ACC112 (cell line): ENCODE measurements at regions not wholly inside any gene's neighbourhood (a gene's known extent, or its start where the extent isn't known, plus 50 kb on each side); places are given as distances from the start of the nearest gene placed in this dataset.

Experiments
- H2AFZ ChIP-seq: fragments of 200-600 bp; sonication (generic); one replicate; pipeline ENCODE4 v1.6.0; 2017; ENCODE audit warnings: antibody characterized with exemption, low read length; ENCODE audit not compliant: unreplicated experiment
- H3K27ac ChIP-seq: fragments of 200-600 bp; sonication (generic); 2 replicates; pipeline ENCODE4 v1.5.1; 2014; ENCODE audit warnings: low read depth, mild to moderate bottlenecking, antibody characterized with exemption, low read length, moderate library complexity
- H3K27me3 ChIP-seq: fragments of 200-600 bp; sonication (generic); 2 replicates; pipeline ENCODE4 v1.6.1; 2014; ENCODE audit warnings: mild to moderate bottlenecking, antibody characterized with exemption, low read length, moderate library complexity, mixed read lengths; ENCODE audit not compliant: insufficient read depth
- H3K36me3 ChIP-seq: fragments of 200-600 bp; sonication (generic); 2 replicates; pipeline ENCODE4 v1.6.1; 2016; ENCODE audit warnings: mild to moderate bottlenecking, antibody characterized with exemption, low read length, moderate library complexity, mixed read lengths; ENCODE audit not compliant: insufficient read depth
- H3K4me1 ChIP-seq: fragments of 200-600 bp; sonication (generic); one replicate; pipeline ENCODE4 v1.6.1; 2016; ENCODE audit warnings: low read length, mixed read lengths; ENCODE audit not compliant: insufficient read depth, unreplicated experiment, control insufficient read depth
- H3K4me3 ChIP-seq: fragments of 200-600 bp; sonication (generic); 2 replicates; pipeline ENCODE4 v1.5.1; 2014; ENCODE audit warnings: mild to moderate bottlenecking, low read depth, low read length
- H3K79me2 ChIP-seq: fragments of 200-600 bp; sonication (generic); one replicate; pipeline ENCODE4 v1.6.0; 2016; ENCODE audit warnings: low read length; ENCODE audit not compliant: control insufficient read depth, unreplicated experiment, insufficient read depth

DNA sequence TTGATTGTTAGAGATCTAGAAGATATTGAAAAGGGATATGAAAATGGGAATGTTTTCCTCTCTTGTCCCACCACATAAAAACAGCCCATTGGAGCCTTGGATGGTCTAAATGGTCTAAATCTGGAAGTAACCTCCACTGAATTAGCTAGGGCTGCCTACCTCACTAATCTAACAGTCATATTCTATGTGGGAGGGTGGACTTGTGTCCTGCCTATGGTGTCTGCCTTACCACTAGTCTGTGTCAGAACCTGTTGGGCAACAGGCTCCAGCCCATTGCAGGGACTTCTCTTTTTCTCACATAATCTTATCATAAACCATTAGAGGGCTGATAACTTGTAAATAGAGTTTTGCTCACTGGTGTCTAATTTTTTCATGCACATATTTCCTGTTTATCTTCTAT, 548.8 kb upstream of the CDH18 start:
- Histone ChIP-seq H3K79me2 (no peaks in the 10 kb centered on the region), H2AFZ (no peak overlapping the region), H3K4me1 (no peaks in the 10 kb centered on the region), H3K27ac (no peak overlapping the region), H3K27me3 (no peaks in the 10 kb centered on the region), H3K36me3 (no peaks in the 10 kb centered on the region), H3K4me3 (no peak overlapping the region)

DNA sequence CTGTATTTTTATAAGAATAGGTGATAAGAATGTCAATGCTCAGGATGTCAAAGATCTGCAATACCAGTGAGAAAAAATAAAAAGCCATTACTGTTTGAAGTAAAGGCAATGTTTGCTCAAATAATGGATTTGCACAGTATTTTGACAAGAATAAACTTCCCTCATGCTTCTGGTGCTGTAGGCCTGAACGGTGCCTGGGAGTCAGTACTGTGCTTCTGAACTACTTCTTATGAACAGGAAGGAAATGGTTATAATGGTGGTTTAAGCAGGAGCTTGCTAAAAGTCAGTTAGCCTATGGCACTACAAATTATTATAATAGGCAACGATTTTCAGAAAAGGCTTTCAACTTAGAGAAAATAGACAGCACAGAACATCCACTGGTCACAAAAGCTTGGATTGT, 548.3 kb upstream of the CDH18 start:
- Histone ChIP-seq H3K27me3 (no peaks in the 10 kb centered on the region), H3K36me3 (no peaks in the 10 kb centered on the region), H3K27ac (no peak overlapping the region)

DNA sequence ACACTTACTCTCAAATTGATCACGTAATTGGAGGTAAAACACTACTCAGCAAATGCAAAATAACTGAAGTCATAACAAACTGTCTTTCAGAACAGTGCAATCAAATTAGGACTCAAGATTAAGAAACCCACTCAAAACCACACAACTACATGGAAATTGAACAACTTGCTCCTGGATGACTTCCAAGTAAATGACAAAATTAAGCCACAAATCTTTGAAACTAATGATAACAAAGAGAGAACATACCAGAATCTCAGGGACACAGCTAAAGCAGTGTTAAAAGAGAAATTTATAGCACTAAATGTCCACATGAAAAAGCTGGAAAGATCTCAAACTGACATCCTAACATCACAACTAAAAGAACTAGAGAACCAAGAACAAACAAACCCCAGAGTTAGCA, 540.5 kb upstream of the CDH18 start:
- Histone ChIP-seq H3K27ac (no peak overlapping the region), H3K79me2 (no peaks in the 10 kb centered on the region), H2AFZ (no peak overlapping the region)

More for the DNA sequence above, 548.3 kb upstream of the CDH18 start:
- H3K4me1 ChIP-seq = no peaks in the 10 kb centered on the region
- no peak overlapping the region for H3K4me3 ChIP-seq
- H3K79me2 ChIP-seq = no peaks in the 10 kb centered on the region
- H2AFZ ChIP-seq = no peak overlapping the region

DNA sequence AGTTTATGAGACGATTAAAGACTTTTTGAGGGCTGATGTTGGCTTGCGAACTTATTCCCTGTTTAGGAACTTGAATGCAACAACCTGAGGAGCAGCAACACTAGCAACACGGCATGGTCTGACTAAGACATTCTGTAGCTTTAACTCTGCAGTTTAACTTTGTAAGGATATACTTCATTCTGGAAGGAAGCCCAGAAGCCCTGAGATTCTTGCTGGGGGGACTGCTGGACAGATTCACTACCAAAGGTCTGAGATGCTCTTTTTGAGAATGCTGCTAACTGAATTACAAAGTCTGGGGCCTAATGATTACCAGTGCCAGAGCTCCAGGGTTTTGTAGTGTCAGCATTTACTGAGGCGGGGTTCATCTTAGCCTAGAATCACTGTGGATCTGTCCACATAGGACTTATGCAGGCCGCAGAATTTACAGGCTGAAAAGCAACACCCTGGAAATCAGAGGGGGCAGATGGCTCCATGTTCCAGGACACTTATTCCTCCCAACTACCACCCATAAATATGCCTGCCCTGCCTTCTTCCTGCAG, 537.1 kb upstream of the CDH18 start:
- Histone ChIP-seq H3K27ac (no peak overlapping the region), H3K4me3 (no peak overlapping the region), H3K79me2 (no peaks in the 10 kb centered on the region), H3K27me3 (no peaks in the 10 kb centered on the region), H2AFZ (no peak overlapping the region), H3K36me3 (no peaks in the 10 kb centered on the region), H3K4me1 (no peaks in the 10 kb centered on the region)

More for the DNA sequence above, 540.5 kb upstream of the CDH18 start:
- no peaks in the 10 kb centered on the region for H3K4me1 ChIP-seq
- H3K27me3 ChIP-seq = no peaks in the 10 kb centered on the region
- no peaks in the 10 kb centered on the region for H3K36me3 ChIP-seq
- no peak overlapping the region for H3K4me3 ChIP-seq

DNA sequence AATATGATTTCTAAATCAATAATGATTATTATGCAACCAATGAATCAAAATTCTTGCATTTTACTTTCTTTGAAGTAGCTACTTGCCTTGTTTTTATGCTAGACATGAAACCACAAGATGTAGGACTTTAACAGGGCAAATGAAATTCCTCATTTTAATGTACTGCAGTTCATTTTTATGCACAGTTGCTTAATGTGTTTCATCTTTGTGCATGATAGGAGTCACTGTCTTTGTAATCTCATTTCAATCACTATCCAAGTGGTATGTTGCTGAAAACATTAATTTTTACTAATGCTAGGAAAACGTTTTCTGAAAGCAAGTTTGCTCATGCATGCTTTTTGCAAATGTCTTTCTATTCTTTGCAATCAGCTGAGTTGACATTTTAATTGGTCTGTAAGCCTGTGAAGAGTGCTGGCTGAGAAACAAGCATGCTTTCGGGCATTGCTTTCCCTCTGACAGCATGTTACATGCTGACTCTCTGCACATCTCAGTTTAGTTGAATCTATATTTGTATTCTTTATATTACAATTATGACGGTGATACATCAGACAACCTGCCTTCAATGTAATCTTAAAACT, 535.0 kb upstream of the CDH18 start:
- no peaks in the 10 kb centered on the region for H3K36me3 ChIP-seq
- H3K4me1 ChIP-seq = no peaks in the 10 kb centered on the region
- no peaks in the 10 kb centered on the region for H3K79me2 ChIP-seq
- H2AFZ ChIP-seq = no peak overlapping the region
- H3K4me3 ChIP-seq = no peak overlapping the region
- no peaks in the 10 kb centered on the region for H3K27me3 ChIP-seq
- H3K27ac ChIP-seq = no peak overlapping the region

DNA sequence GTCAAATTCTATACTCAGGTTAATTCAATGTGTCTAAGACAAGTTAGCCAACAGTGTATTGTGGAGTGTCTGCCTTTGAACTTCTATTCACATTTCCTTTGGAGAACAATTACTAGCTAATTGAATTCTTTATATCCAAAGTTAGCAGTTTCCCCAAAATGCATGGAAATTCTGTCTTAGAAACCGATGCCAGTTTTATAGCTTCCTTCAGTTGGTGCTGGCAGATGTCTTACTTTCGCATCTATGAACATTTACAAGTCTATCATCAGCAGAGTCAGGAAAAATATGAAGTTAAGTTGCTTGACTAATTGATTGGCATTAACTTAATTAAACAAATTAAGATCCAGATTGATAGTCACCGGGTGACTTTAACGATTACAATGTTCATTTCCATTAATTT, 527.6 kb upstream of the CDH18 start:
- Histone ChIP-seq H3K36me3 (no peaks in the 10 kb centered on the region), H3K79me2 (no peaks in the 10 kb centered on the region), H2AFZ (no peak overlapping the region), H3K4me1 (no peaks in the 10 kb centered on the region), H3K4me3 (no peak overlapping the region), H3K27me3 (no peaks in the 10 kb centered on the region), H3K27ac (no peak overlapping the region)

DNA sequence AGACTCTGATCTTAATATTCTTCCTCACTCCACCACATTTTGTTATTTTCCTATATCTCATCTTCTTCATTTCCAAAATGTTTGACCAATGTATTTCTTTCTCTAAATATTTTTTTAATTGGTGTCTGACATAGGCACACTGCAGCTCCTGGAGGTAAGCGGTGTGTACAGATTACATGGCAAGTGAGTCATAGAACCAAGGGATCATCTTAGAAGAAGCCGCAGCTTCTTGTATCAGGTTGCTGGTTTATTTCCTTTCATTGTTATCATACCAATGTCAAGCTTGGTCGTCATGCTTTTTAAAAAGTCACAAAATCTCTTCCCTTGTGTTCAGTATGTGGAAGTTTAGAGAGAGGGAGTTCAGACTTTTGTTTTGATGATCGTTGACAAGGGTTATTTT, 526.1 kb upstream of the CDH18 start:
- Histone ChIP-seq H2AFZ (no peak overlapping the region), H3K79me2 (no peaks in the 10 kb centered on the region), H3K4me1 (no peaks in the 10 kb centered on the region), H3K4me3 (no peak overlapping the region), H3K27ac (no peak overlapping the region), H3K27me3 (no peaks in the 10 kb centered on the region), H3K36me3 (no peaks in the 10 kb centered on the region)

DNA sequence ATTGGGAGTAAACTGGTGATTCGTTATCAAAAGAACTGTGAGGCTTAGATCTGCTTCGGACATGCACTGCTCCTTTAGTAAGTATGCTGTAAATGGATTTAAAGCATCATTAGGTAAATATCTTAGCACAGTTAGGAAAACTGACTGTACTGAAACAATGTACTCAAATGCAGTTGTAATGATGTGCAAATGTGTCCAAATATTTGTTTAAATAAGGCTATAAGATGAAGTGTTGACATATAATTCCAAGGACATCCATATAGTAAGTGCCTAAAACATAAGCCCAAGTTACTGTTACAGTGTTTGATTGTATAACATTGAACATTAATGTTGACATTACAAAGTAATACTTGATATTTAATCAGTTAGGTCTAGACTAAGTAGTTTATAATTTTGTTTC, 512.5 kb upstream of the CDH18 start:
- no peaks in the 10 kb centered on the region for H3K79me2 ChIP-seq
- no peak overlapping the region for H3K27ac ChIP-seq
- H3K4me3 ChIP-seq = no peak overlapping the region
- H3K36me3 ChIP-seq = no peaks in the 10 kb centered on the region
- H3K4me1 ChIP-seq = no peaks in the 10 kb centered on the region
- H3K27me3 ChIP-seq = no peaks in the 10 kb centered on the region
- no peak overlapping the region for H2AFZ ChIP-seq

DNA sequence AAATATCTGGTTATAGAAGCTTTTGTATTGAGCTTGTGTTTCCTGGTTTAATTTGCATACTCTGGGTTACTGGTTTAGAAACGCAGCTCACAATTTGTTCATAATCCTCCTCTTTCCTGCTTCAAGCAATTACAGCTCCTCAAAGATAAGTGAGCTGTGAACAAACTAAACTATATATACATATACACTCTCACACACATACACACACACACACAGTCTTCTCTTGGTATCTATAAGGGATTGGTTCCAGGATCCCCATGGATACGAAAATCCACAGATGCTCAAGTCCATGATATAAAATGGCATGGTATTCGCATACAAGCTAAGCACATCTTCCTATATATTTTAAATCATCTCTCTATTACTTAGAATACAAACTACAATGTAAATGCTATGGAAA, 510.9 kb upstream of the CDH18 start:
- no peaks in the 10 kb centered on the region for H3K36me3 ChIP-seq
- no peaks in the 10 kb centered on the region for H3K27me3 ChIP-seq
- no peak overlapping the region for H3K27ac ChIP-seq
- H3K79me2 ChIP-seq = no peaks in the 10 kb centered on the region
- no peaks in the 10 kb centered on the region for H3K4me1 ChIP-seq
- H3K4me3 ChIP-seq = no peak overlapping the region
- H2AFZ ChIP-seq = no peak overlapping the region

DNA sequence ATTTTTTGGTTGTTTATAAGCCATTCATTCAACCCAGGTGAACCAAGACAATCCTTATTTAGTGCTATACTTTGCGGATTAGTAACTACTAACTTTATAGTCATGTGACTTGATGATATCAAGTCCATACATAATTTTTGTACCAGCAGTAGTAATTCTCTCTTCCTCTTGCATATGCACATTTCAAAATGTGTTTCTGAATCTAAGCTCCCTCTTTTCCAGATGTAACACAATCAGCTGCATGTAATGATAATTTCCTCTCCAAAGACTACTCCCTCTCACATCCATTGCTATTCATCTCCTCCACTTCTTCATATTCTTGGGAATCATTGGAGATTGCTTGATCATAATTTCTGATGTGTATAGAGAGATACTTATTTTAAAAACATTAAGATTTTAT, 510.1 kb upstream of the CDH18 start:
- Histone ChIP-seq H3K79me2 (no peaks in the 10 kb centered on the region), H3K4me3 (no peak overlapping the region), H2AFZ (no peak overlapping the region), H3K36me3 (no peaks in the 10 kb centered on the region), H3K4me1 (no peaks in the 10 kb centered on the region), H3K27ac (no peak overlapping the region), H3K27me3 (no peaks in the 10 kb centered on the region)

DNA sequence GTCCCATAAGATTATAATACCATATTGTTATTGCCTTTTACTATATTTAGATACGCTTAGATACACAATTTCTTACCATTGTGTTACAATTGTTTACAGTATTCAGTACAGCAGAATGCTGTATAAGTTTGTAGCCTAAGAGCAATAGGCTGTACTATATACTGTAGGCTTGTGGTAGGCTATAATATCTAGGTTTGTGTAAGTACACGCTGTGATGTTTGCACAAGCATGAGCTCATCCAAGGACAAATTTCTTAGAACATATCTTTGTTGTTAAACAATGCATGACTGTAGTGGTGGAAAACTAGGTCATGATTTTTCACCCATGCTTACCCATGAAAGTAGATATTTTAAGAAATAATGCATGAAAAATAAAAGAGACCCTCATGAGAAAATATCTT, 509.4 kb upstream of the CDH18 start:
- H3K4me1 ChIP-seq = no peaks in the 10 kb centered on the region
- no peaks in the 10 kb centered on the region for H3K27me3 ChIP-seq
- no peak overlapping the region for H3K4me3 ChIP-seq
- H3K79me2 ChIP-seq = no peaks in the 10 kb centered on the region
- no peak overlapping the region for H3K27ac ChIP-seq
- no peak overlapping the region for H2AFZ ChIP-seq
- H3K36me3 ChIP-seq = no peaks in the 10 kb centered on the region
